Testis (tissue), 2 donors: ENCODE measurements at regions not wholly inside any gene's neighbourhood (a gene's known extent, or its start where the extent isn't known, plus 50 kb on each side); places are given as distances from the start of the nearest gene placed in this dataset.

ENCODE experiments used
- DNase-seq: peaks from one replicate; pipeline ENCODE4 v3.0.0-alpha.2; 2019
- H3K27ac ChIP-seq, 2 donors: fragments of 200-600 bp; sonication (generic); one replicate each; pipeline ENCODE4 v1.5.1; 2019
- H3K27me3 ChIP-seq: fragments of 200-600 bp; sonication (generic); one replicate; pipeline ENCODE4 v1.5.1; 2019
- H3K36me3 ChIP-seq: fragments of 200-600 bp; sonication (generic); one replicate; pipeline ENCODE4 v1.5.1; 2017; ENCODE audit warnings: low read depth; ENCODE audit errors: missing control alignments
- H3K4me1 ChIP-seq: fragments of 200-600 bp; sonication (generic); one replicate; pipeline ENCODE4 v1.5.1; 2019
- H3K4me3 ChIP-seq, 2 donors: fragments of 200-600 bp; sonication (generic); one replicate each; pipeline ENCODE4 v1.5.1; 2017 to 2019
- H3K9me3 ChIP-seq: fragments of 200-600 bp; sonication (generic); one replicate; pipeline ENCODE4 v1.5.1; 2017
- POLR2A ChIP-seq: fragments of 450-650 bp; IDR thresholded peaks from one replicate; pipeline ENCODE4 v1.6.1; 2017; ENCODE audit warnings: antibody characterized with exemption, mild to moderate bottlenecking, moderate library complexity
- WGBS, 2 donors: methylation state at CpG; one replicate each; pipeline ENCODE4 v1.1.5; 2018; 5-methylcytosine and 5-hydroxymethylcytosine counted together
- intact Hi-C: fragments of 100-400 bp; cut with DNase I; formaldehyde crosslinking; loops from one replicate; pipeline ENCODE4 v1.15.1; 2023; ENCODE audit warnings: low total_unique reads
- TF ChIP-seq, protein P1 (sequence below), 3 experiments: fragments of 450-650 bp in 2 of 3; fragments of 200-600 bp in 1 of 3; sonication (generic) in 1 of 3; IDR thresholded peaks; one replicate each; pipeline ENCODE4 v1.5.1; 2016 to 2019; ENCODE audit warnings: antibody characterized with exemption in 3 of 3, mild to moderate bottlenecking in 2 of 3, moderate library complexity in 1 of 3

DNA sequence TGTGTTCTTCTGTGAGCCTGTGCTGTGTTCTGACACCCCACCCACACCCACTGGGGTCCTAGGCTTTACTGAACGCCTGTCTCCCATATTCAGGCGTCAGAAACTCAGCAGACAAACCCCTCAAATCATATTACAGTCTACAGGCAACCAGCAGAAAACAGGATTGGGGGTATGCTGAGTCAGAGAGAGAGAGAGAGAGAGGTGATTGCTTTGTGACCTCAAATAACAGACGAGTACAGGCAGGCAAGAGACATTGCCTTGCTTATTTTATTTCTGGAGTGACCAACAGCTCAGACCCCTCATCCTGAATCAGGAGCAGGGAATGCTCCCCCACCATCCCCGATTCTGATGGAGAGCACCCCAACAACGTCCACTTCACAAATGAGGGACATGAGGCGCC, 473.9 kb downstream of the PMP22 start:
- TF ChIP-seq, protein P1, sequence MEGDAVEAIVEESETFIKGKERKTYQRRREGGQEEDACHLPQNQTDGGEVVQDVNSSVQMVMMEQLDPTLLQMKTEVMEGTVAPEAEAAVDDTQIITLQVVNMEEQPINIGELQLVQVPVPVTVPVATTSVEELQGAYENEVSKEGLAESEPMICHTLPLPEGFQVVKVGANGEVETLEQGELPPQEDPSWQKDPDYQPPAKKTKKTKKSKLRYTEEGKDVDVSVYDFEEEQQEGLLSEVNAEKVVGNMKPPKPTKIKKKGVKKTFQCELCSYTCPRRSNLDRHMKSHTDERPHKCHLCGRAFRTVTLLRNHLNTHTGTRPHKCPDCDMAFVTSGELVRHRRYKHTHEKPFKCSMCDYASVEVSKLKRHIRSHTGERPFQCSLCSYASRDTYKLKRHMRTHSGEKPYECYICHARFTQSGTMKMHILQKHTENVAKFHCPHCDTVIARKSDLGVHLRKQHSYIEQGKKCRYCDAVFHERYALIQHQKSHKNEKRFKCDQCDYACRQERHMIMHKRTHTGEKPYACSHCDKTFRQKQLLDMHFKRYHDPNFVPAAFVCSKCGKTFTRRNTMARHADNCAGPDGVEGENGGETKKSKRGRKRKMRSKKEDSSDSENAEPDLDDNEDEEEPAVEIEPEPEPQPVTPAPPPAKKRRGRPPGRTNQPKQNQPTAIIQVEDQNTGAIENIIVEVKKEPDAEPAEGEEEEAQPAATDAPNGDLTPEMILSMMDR (IDR thresholded peaks at IDR 0.05): no peak
- TF ChIP-seq POLR2A: no peak
- Histone ChIP-seq H3K9me3 (no peaks in the 10 kb centered on the region), H3K27me3 (no peaks in the 10 kb centered on the region), H3K27ac (no peak overlapping the region), H3K4me1 (no peaks in the 10 kb centered on the region), H3K36me3 (no peaks in the 10 kb centered on the region), H3K4me3 (no peak overlapping the region)
- WGBS, 2 donors: 68 to 70% methylated on average over 6 of the region's 6 CpGs
- no peak for DNase-seq
- intact Hi-C loops: no loop called here

DNA sequence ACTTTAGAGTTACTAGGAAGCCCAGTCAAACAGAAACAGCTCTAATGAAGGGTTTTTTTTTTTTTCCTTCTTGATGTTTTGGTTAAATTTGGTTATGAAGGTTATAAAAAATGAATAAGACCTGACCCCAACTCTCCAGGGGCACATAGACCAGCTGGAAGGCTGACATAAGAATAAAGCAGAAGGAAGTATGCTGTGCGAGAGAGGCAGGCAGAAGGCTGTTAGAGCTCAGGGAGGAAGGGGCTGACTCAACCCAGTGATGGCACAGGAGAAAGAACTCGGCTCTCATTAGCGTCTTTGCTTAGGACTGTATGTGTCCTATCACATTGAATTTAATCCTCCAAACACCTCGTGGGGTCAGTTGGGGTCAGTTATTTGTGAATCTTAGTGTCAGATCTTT, 474.6 kb downstream of the PMP22 start:
- Histone ChIP-seq H3K4me1 (no peaks in the 10 kb centered on the region), H3K27me3 (no peaks in the 10 kb centered on the region), H3K9me3 (no peaks in the 10 kb centered on the region), H3K27ac (no peak overlapping the region), H3K36me3 (no peaks in the 10 kb centered on the region), H3K4me3 (no peak overlapping the region)
- TF ChIP-seq, protein P1 (IDR thresholded peaks at IDR 0.05): no peak
- no peak for TF ChIP-seq POLR2A
- intact Hi-C loops: no loop called here
- no peak for DNase-seq
- WGBS, 2 donors: 23 to 43% methylated on average over 4 of the region's 4 CpGs

DNA sequence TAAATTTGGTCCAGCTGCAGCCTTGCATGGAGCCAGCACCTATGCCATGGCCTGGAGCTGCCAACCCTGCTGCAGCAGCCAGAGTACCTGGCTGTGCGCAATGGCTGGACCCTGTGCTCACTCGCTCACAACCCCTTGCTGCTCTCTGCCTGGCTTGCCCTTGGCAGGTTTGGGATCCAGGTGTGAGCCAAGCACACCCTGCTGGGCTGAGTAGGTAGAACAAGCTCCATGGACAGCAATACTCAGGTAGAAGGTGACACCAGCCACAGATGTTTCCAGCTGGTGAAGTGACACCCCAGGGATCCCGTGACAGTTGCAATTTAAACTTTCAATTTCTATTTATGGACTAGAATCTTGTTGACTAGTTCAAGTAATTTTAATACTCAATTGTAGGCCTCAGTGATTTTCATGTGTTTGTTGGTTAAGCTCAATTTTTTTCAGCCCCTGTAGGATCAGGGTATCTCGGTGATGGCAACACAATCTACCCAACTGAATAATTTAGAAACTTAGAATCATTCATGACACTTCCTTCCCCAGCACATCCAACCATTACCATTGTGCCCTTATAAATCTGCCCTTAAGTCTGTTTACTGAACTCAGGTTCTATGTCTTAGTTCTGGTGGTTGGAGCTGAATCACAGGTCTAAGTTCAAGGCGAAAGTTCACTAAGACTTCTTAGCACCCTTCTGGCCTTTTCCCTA, 480.0 kb downstream of the PMP22 start:
- TF ChIP-seq, protein P1 (IDR thresholded peaks at IDR 0.05): no peak
- TF ChIP-seq POLR2A: no peak
- intact Hi-C loops: no loop called here
- Histone ChIP-seq H3K4me3 (no peak overlapping the region), H3K4me1 (no peaks in the 10 kb centered on the region), H3K36me3 (no peaks in the 10 kb centered on the region), H3K27me3 (no peaks in the 10 kb centered on the region), H3K27ac (no peak overlapping the region), H3K9me3 (no peaks in the 10 kb centered on the region)
- WGBS, 2 donors: 74 to 79% methylated on average over 4 to 5 of the region's 5 CpGs
- DNase-seq: no peak

DNA sequence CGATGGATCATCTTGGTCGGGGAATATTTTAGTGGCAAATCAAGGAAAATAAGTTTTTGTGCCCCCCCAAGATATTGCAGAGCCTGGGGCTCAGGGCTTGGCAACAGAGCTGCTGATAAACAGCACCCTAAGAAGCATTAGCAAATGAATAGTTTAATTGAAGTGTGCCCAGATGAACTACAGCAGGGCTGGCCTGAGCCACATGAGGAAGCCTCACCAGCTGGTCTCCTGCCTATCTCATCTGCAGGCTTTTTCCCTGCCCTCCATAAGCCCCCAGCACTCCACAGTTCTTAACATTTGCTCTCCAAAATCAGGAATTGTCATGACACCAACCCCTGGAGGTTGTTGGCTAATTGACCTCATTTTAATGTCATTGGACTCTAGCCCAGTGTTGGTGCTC, 480.2 kb downstream of the HS3ST3B1 start:
- WGBS, 2 donors: 70 to 86% methylated on average over 2 of the region's 2 CpGs
- intact Hi-C loops: no loop called here

More for the DNA sequence above, 480.2 kb downstream of the HS3ST3B1 start:
- H3K4me1 ChIP-seq: no peaks in the 10 kb centered on the region
- no peaks in the 10 kb centered on the region for H3K36me3 ChIP-seq
- no peak for TF ChIP-seq POLR2A
- TF ChIP-seq, protein P1 (IDR thresholded peaks at IDR 0.05): no peak
- DNase-seq: no peak
- H3K27ac ChIP-seq: no peak overlapping the region
- H3K27me3 ChIP-seq: no peaks in the 10 kb centered on the region
- H3K4me3 ChIP-seq: no peak overlapping the region
- H3K9me3 ChIP-seq: no peaks in the 10 kb centered on the region
